SKM-1 treated with dmso at 0.1 percent for 144 hours (cell line): ENCODE measurements at regions not wholly inside any gene's neighbourhood (a gene's known extent, or its start where the extent isn't known, plus 50 kb on each side); places are given as distances from the start of the nearest gene placed in this dataset.
"Not testable (repeated sequence)": the region's sequence is repeated elsewhere in the genome, so short reads cannot be mapped to it uniquely, and the experiment has no call there.

Experiments used
- DNase-seq: peaks from one replicate; lab custom pipeline; 2025; ENCODE audit not compliant: unreplicated experiment; lab: John Stamatoyannopoulos, UW

DNA sequence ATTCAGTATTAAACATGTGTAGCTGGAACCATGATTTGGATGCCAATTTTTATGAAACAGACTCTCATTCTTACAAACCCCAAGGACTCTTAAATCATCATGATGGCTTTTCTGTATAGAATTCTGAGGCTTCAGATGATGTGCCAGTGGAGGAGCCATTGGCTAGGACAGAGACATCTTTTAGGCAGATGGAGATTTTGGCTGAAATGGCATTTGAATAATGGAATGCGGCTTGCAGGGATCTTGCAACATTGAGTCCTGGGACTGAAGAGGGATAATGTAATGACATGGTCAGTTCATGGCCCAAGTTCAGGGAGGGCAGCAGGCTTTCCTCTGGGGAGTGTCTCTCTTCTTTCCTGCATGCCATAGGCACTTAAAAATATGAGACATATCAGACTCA lies 172.4 kb downstream of the ABCA8 start:
- DNase-seq, result no peak

- DNase-seq, result no peak
Observed at GRCh38 chr17:68780596-68780995, 174.6 kb downstream of the ABCA8 start.

DNA sequence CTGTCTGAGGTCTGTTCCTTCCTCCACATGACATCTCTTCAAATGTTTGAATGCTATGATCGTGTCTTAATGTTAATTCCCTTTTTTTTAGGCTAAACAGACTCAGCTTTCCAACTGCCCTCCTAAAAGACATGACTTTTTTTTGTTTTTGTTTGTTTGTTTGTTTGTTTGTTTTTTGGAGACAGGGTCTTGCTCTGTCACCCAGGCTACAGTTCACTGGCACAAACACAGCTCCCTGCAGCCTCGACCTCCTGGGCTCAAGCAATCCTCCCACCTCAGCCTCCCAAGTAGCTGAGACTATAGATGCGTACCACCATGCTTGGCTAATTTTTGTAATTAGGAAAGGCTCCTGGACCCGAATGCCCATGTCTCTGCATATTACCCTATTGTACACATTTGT lies 176.5 kb downstream of the ABCA8 start:
- DNase-seq, result no peak

GRCh38 chr17:68777856-68778694 lies 176.9 kb upstream of the FAM20A start:
- no peak for DNase-seq

- peak; percentile 23 for DNase-seq
Observed at GRCh38 chr17:68777243-68777855, 176.2 kb upstream of the FAM20A start.

- no peak for DNase-seq
Observed at GRCh38 chr17:68776451-68776850, 175.3 kb upstream of the FAM20A start.

- no peak for DNase-seq
Observed at GRCh38 chr17:68775969-68776368, 174.8 kb upstream of the FAM20A start.

GRCh38 chr17:68775318-68775717 lies 174.2 kb upstream of the FAM20A start:
- DNase-seq, result no peak

- peak; percentile 52 for DNase-seq
Observed at GRCh38 chr17:68771867-68772515, 170.8 kb upstream of the FAM20A start.

DNA sequence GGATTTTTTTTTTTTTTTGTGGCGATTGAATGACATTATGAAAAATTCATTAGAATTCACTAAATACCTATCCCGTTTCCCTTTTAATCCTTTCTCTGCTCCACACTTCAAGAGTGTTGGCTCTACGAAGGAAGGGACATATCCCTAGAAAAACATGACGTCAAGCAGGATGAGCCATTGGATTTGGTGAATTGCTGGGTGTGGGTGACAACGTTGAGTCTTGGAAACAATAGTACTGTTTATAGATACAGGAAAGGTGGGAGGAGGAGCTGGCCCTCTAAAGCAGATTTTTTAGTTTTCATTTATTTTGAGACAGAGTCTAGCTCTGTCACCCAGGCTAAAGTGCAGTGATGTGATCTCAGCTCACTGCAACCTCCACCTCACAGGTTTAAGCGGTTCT lies 167.6 kb upstream of the FAM20A start:
- DNase-seq, result no peak

- no peak for DNase-seq
Observed at GRCh38 chr17:68766640-68767039, 165.5 kb upstream of the FAM20A start.

GRCh38 chr17:68763562-68763961 lies 162.4 kb upstream of the FAM20A start:
- no peak for DNase-seq

- DNase-seq, result no peak
Observed at GRCh38 chr17:68762911-68763310, 161.7 kb upstream of the FAM20A start.

DNA sequence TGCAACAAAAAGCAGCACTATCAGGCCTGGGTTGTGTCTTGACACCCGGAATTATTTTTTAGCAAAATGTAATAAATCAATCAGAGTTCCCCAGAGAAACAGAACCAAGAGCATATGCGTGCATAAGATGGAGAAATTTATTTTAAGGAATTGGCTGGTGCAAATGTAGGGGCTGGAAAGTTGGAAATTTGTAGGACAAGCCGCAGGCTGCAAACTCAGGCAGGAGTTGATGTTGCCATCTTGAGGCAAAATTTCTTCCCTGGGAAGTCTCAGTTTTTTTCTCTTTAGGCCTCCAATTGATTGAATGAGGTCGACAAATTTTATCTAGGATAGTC lies 158.9 kb upstream of the FAM20A start:
- no peak for DNase-seq

DNA sequence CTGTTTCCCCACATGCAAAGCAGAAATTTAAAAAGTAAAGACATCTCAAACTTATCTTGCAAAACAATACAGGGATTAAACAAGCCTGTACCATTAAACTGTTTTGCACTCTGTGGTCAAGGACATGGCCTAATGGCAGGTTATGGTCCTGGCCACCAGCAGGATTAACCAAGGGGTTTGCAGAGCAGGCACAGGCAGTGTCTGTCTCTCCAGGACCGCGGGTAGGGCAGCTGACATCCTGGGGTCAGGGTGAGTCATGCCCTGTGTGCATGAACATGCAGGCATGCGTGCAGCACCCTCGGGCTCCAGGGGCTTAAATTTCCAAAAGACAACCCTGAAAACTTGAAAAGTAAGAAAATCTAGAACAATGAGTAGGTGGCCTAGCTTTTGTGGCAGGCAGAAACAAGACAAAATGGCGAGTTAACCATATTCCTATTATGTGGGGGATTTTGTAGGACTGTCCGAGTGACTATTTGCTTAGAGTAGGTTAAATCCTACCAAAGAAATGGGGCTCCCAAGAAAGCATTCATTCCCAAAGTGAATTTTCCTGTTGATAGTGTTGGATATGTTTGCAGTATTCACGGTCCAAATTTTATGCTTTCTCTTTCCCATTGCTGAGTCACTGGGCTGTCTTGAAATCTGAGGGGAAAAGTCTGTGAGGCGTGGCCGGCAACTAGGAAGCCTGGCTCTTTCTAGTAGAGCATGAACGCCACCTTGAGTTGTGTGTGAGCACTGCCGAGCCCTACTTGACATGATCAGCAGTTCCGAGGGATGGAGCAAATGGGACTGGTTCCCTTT lies 158.4 kb upstream of the FAM20A start:
- peak; percentile 81 for DNase-seq

GRCh38 chr17:68759002-68759342 lies 157.8 kb upstream of the FAM20A start:
- DNase-seq, result no peak

DNA sequence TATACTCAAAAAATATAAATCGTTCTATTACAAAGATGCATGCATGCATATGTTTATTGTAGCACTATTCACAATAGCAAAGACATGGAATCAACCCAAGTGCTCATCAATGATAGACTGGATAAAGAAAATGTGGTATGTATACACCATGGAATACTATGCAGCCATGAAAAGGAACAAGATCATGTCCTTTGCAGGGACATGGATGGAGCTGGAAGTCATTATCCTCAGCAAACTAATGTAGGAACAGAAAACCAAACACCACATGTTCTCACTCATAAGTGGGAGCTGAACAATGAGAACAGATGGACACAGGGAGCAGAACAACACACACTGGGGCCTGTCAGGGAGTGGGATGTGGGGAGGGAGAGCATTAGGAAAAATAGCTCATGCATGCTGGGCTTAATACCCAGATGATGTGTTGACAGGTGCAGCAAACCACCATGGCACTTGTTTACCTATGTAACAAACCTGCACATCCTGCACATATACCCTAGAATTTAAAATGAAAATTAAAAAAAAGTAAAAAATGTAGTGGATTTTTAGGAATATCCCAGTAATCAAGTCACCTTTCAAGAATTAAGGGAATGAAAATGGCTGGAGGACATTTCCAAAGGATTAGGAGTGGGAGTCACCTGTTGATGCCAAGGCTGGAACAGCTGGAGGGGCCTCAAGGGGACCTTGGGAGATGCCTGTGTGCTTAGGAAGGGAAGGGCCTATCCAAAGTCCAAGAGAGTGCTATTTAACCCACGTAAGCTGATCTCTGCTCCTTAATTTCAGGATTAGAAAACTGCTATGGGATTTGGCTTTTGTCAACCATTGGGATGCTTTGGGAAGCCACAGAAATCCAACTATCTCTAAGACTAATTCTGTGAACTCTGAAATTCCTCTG lies 156.9 kb upstream of the FAM20A start:
- DNase-seq, result not testable (repeated sequence)

- DNase-seq, result no peak
Observed at GRCh38 chr17:68753985-68754769, 153.0 kb upstream of the FAM20A start.

GRCh38 chr17:68750208-68750562 lies 149.0 kb upstream of the FAM20A start:
- no peak for DNase-seq
